Gastrocnemius medialis (tissue), 4 donors: ENCODE measurements at regions not wholly inside any gene's neighbourhood (a gene's known extent, or its start where the extent isn't known, plus 50 kb on each side); places are given as distances from the start of the nearest gene placed in this dataset.

Source experiments
- POLR2A ChIP-seq, 2 donors: fragments of 450-650 bp; IDR thresholded peaks; one replicate each; pipeline ENCODE4 v1.6.1; 2017; ENCODE audit warnings: antibody characterized with exemption in 2 of 2, mild to moderate bottlenecking in 2 of 2, moderate library complexity in 2 of 2
- TF ChIP-seq, protein P1 (sequence below), 5 experiments: fragments of 450-650 bp in 3 of 5; fragments of 200-600 bp in 2 of 5; sonication (generic) in 2 of 5; IDR thresholded peaks in 4 of 5; conservative IDR thresholded peaks in 1 of 5; 1 replicate in 4 of 5; 2 replicates in 1 of 5; pipeline ENCODE4 v1.5.1; 2016 to 2019; ENCODE audit warnings: antibody characterized with exemption in 5 of 5, mild to moderate bottlenecking in 3 of 5, moderate library complexity in 3 of 5

DNA sequence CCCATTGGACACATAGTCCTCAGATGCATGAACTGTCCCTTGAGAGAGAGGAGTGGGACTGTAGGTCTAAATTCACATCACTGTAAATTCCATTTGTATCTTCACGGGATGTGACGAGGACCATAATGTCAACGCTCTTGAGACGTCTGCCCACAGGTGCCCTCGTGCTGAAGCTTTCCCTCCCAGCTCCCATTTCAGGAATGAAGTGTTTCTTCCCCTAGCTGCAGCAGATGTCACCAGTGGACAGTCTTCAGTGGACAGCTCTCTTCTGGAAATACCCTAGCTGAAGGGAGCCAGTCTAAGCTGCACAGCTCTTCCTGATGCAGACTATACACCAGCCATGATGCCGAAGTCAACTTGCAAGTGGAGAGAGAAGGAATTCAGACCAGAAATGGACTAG, 217.4 kb upstream of the ECI2 start:
- TF ChIP-seq, protein P1, sequence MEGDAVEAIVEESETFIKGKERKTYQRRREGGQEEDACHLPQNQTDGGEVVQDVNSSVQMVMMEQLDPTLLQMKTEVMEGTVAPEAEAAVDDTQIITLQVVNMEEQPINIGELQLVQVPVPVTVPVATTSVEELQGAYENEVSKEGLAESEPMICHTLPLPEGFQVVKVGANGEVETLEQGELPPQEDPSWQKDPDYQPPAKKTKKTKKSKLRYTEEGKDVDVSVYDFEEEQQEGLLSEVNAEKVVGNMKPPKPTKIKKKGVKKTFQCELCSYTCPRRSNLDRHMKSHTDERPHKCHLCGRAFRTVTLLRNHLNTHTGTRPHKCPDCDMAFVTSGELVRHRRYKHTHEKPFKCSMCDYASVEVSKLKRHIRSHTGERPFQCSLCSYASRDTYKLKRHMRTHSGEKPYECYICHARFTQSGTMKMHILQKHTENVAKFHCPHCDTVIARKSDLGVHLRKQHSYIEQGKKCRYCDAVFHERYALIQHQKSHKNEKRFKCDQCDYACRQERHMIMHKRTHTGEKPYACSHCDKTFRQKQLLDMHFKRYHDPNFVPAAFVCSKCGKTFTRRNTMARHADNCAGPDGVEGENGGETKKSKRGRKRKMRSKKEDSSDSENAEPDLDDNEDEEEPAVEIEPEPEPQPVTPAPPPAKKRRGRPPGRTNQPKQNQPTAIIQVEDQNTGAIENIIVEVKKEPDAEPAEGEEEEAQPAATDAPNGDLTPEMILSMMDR (IDR thresholded peaks at IDR 0.05 in 4 of 5, conservative IDR thresholded peaks at IDR 0.05 in 1 of 5): no peak
- no peak for TF ChIP-seq POLR2A (IDR thresholded peaks at IDR 0.05)
